Sigmoid colon (tissue), 6 donors: ENCODE measurements at regions not wholly inside any gene's neighbourhood (a gene's known extent, or its start where the extent isn't known, plus 50 kb on each side); places are given as distances from the start of the nearest gene placed in this dataset.
A peak's percentile ranks its signal among the peaks of the same experiment; 100 is the strongest.

Experiments used
- DNase-seq: peaks from one replicate; pipeline ENCODE4 v3.0.0-alpha.2; 2019
- H3K27ac ChIP-seq, 4 donors: fragments of 200-600 bp; sonication (generic); one replicate each; pipeline ENCODE4 v1.5.1; 2016 to 2019; ENCODE audit warnings: mild to moderate bottlenecking in 1 of 4
- H3K27me3 ChIP-seq, 3 donors: fragments of 200-600 bp; sonication (generic); one replicate each; pipeline ENCODE4 v1.5.1; 2019; ENCODE audit warnings: mild to moderate bottlenecking in 1 of 3
- H3K36me3 ChIP-seq, 4 donors: fragments of 200-600 bp; sonication (generic); one replicate each; pipeline ENCODE4 v1.5.1; 2016 to 2019
- H3K4me1 ChIP-seq, 4 donors: fragments of 200-600 bp; sonication (generic); one replicate each; pipeline ENCODE4 v1.5.1; 2017 to 2019
- H3K4me3 ChIP-seq, 4 donors: fragments of 200-600 bp; sonication (generic); one replicate each; pipeline ENCODE4 v1.5.1; 2017 to 2019; ENCODE audit warnings: mild to moderate bottlenecking in 2 of 4, moderate library complexity in 1 of 4
- H3K9me3 ChIP-seq, 4 donors: fragments of 200-600 bp in 3 of 4; sonication (generic) in 3 of 4; one replicate each; pipeline versions ENCODE4 v1.5.1 to v1.6.1; 2013 to 2019
- EP300 ChIP-seq, 4 donors: sonication (generic); formaldehyde crosslinking; IDR thresholded peaks; one replicate each; pipeline ENCODE4 v1.6.1; 2017; ENCODE audit warnings: antibody characterized with exemption in 4 of 4
- POLR2A ChIP-seq, 2 donors: fragments of 450-650 bp; IDR thresholded peaks; one replicate each; pipeline ENCODE4 v1.6.1; 2016; ENCODE audit warnings: antibody characterized with exemption in 2 of 2, mild to moderate bottlenecking in 2 of 2, moderate library complexity in 2 of 2
- POLR2AphosphoS5 ChIP-seq, 4 donors: sonication (generic); formaldehyde crosslinking; IDR thresholded peaks; one replicate each; pipeline ENCODE4 v1.6.1; 2017; ENCODE audit warnings: antibody characterized with exemption in 4 of 4
- WGBS, 2 donors: extraction: QIAGEN DNeasy Blood & Tissue Kit; methylation state at CpG; one replicate each; pipeline ENCODE4 v1.1.7; 2013; 5-methylcytosine and 5-hydroxymethylcytosine counted together
- intact Hi-C: fragments of 100-400 bp; cut with DNase I; formaldehyde crosslinking; loops from one replicate; pipeline ENCODE4 v1.15.1; 2023
- TF ChIP-seq, protein P1 (sequence below), 4 experiments: fragments of 450-650 bp in 3 of 4; fragments of 200-600 bp in 1 of 4; IDR thresholded peaks; one replicate each; pipeline ENCODE4 v1.5.1; 2016 to 2019; ENCODE audit warnings: antibody characterized with exemption in 4 of 4, mild to moderate bottlenecking in 3 of 4, moderate library complexity in 2 of 4
- donor health status: healthy with polysubstance abuse.
- donor health status: healthy.

GRCh38 chr12:93151079-93151762 is 222.1 kb upstream of the EEA1 start:
- H3K27ac ChIP-seq, result no peak overlapping the region
- no peaks in the 10 kb centered on the region for H3K9me3 ChIP-seq
- H3K27me3 ChIP-seq, result no peaks in the 10 kb centered on the region
- H3K4me1 ChIP-seq, result peaks cover 0 to 11% (median 9%) of the 10 kb centered on the region in 4 donors
- WGBS, 2 donors, result 24 to 72% methylated on average over 5 of the region's 5 CpGs
- intact Hi-C loops, result no loop called here
- no peak for DNase-seq
- no peak overlapping the region for H3K4me3 ChIP-seq
- H3K36me3 ChIP-seq, result no peaks in the 10 kb centered on the region
- TF ChIP-seq POLR2A (IDR thresholded peaks at IDR 0.05), result no peak
- TF ChIP-seq POLR2AphosphoS5 (IDR thresholded peaks at IDR 0.05), result no peak
- TF ChIP-seq EP300 (IDR thresholded peaks at IDR 0.05), result no peak
- TF ChIP-seq, protein P1, sequence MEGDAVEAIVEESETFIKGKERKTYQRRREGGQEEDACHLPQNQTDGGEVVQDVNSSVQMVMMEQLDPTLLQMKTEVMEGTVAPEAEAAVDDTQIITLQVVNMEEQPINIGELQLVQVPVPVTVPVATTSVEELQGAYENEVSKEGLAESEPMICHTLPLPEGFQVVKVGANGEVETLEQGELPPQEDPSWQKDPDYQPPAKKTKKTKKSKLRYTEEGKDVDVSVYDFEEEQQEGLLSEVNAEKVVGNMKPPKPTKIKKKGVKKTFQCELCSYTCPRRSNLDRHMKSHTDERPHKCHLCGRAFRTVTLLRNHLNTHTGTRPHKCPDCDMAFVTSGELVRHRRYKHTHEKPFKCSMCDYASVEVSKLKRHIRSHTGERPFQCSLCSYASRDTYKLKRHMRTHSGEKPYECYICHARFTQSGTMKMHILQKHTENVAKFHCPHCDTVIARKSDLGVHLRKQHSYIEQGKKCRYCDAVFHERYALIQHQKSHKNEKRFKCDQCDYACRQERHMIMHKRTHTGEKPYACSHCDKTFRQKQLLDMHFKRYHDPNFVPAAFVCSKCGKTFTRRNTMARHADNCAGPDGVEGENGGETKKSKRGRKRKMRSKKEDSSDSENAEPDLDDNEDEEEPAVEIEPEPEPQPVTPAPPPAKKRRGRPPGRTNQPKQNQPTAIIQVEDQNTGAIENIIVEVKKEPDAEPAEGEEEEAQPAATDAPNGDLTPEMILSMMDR (IDR thresholded peaks at IDR 0.05), result no peak

GRCh38 chr12:93152617-93153016 is 223.5 kb upstream of the EEA1 start:
- Histone ChIP-seq H3K4me3 (no peak overlapping the region), H3K27ac (no peak overlapping the region), H3K27me3 (no peaks in the 10 kb centered on the region), H3K9me3 (no peaks in the 10 kb centered on the region), H3K4me1 (peaks cover 0 to 14% (median 13%) of the 10 kb centered on the region in 4 donors), H3K36me3 (no peaks in the 10 kb centered on the region)
- intact Hi-C loops, result no loop called here
- TF ChIP-seq POLR2AphosphoS5 (IDR thresholded peaks at IDR 0.05), result no peak
- TF ChIP-seq POLR2A (IDR thresholded peaks at IDR 0.05), result no peak
- no peak for DNase-seq
- 75 to 89% methylated on average over 2 of the region's 2 CpGs for WGBS, 2 donors

DNA sequence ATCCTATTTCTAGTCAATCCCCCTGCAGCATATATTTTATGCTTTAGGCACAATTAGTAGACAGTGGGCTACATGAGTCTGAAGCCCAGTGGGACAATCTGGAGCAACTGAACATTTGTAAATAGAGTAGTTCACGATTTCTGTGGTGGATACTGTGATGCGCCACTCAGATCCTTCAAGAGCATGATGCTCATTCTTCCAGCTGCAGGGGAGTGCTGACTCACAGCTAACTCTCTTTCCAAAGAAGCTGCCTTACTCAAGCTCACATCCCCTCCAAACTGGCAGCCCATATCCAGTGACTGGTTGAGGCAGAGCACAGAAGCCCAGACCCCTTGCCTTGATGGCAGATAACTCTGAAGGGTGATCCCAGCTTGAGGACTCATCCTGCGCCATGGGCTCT is 224.2 kb upstream of the EEA1 start:
- peaks cover 0 to 14% (median 13%) of the 10 kb centered on the region in 4 donors for H3K4me1 ChIP-seq
- no peaks in the 10 kb centered on the region for H3K9me3 ChIP-seq
- WGBS, 2 donors, result 93 to 98% methylated on average over 3 of the region's 3 CpGs
- H3K27me3 ChIP-seq, result no peaks in the 10 kb centered on the region
- no peak for DNase-seq
- H3K36me3 ChIP-seq, result no peaks in the 10 kb centered on the region
- H3K27ac ChIP-seq, result peak overlapping the region in 1 of 4 donors; percentile 6
- no peak overlapping the region for H3K4me3 ChIP-seq
- intact Hi-C loops, result no loop called here
- TF ChIP-seq EP300 (IDR thresholded peaks at IDR 0.05) (no peak), POLR2AphosphoS5 (IDR thresholded peaks at IDR 0.05) (no peak), POLR2A (IDR thresholded peaks at IDR 0.05) (no peak)
- TF ChIP-seq, protein P1 (IDR thresholded peaks at IDR 0.05), result no peak

- 78 to 90% methylated on average over 5 of the region's 5 CpGs for WGBS, 2 donors
- peak overlapping the region in 1 of 4 donors; percentile 69 for H3K27ac ChIP-seq
- H3K36me3 ChIP-seq, result no peaks in the 10 kb centered on the region
- intact Hi-C loops, result no loop called here
- no peaks in the 10 kb centered on the region for H3K27me3 ChIP-seq
- no peak for TF ChIP-seq EP300 (IDR thresholded peaks at IDR 0.05)
- TF ChIP-seq, protein P1 (IDR thresholded peaks at IDR 0.05), result no peak
- H3K4me1 ChIP-seq, result peaks cover 0 to 14% (median 13%) of the 10 kb centered on the region in 4 donors
- no peak overlapping the region for H3K4me3 ChIP-seq
- H3K9me3 ChIP-seq, result no peaks in the 10 kb centered on the region
- DNase-seq, result no peak
Measured at GRCh38 chr12:93154096-93154728, 223.5 kb upstream of the NUDT4 start.

GRCh38 chr12:93154753-93155480 is 222.8 kb upstream of the NUDT4 start:
- Histone ChIP-seq H3K4me3 (no peak overlapping the region), H3K27me3 (no peaks in the 10 kb centered on the region), H3K4me1 (peaks cover 0 to 14% (median 13%) of the 10 kb centered on the region in 4 donors), H3K36me3 (no peaks in the 10 kb centered on the region), H3K9me3 (no peaks in the 10 kb centered on the region), H3K27ac (peak overlapping the region in 1 of 4 donors; percentile 69)
- WGBS, 2 donors, result 19 to 64% methylated on average over 11 of the region's 11 CpGs
- no peak for DNase-seq
- TF ChIP-seq POLR2AphosphoS5 (IDR thresholded peaks at IDR 0.05), result no peak
- TF ChIP-seq EP300 (IDR thresholded peaks at IDR 0.05), result no peak
- no peak for TF ChIP-seq POLR2A (IDR thresholded peaks at IDR 0.05)
- TF ChIP-seq, protein P1 (IDR thresholded peaks at IDR 0.05), result no peak
- intact Hi-C loops, result no loop called here
